ENCODE measurements at regions not wholly inside any gene's neighbourhood (a gene's known extent, or its start where the extent isn't known, plus 50 kb on each side); places are given as distances from the start of the nearest gene placed in this dataset.

DNA sequence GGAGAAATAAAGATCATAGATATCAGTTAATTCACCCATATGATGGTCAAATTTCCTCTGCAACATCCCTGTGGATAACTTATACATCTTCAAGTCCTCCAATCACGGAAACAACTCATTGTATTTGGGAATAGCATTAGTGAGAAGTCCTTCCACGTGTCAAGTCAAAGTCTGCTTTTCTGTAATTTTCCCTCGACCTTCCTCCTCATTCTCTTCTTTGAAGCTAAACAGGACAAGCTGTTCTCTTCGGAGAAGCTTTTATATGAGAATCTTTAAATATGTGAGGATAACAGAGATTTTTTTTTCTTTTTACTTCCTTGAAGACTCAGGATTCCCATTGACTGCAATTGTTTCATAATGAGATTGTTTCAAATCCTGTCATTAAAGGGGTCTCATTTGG is 230.4 kb downstream of the ZPLD1 start:
- TF ChIP-seq, protein P1, sequence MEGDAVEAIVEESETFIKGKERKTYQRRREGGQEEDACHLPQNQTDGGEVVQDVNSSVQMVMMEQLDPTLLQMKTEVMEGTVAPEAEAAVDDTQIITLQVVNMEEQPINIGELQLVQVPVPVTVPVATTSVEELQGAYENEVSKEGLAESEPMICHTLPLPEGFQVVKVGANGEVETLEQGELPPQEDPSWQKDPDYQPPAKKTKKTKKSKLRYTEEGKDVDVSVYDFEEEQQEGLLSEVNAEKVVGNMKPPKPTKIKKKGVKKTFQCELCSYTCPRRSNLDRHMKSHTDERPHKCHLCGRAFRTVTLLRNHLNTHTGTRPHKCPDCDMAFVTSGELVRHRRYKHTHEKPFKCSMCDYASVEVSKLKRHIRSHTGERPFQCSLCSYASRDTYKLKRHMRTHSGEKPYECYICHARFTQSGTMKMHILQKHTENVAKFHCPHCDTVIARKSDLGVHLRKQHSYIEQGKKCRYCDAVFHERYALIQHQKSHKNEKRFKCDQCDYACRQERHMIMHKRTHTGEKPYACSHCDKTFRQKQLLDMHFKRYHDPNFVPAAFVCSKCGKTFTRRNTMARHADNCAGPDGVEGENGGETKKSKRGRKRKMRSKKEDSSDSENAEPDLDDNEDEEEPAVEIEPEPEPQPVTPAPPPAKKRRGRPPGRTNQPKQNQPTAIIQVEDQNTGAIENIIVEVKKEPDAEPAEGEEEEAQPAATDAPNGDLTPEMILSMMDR (IDR thresholded peaks at IDR 0.05), result no peak
- TF ChIP-seq POLR2A (IDR thresholded peaks at IDR 0.05), result no peak
